IPS-20b (cell line): ENCODE measurements at regions not wholly inside any gene's neighbourhood (a gene's known extent, or its start where the extent isn't known, plus 50 kb on each side); places are given as distances from the start of the nearest gene placed in this dataset.

Experiments
- H3K27ac ChIP-seq: one replicate; pipeline ENCODE4 v1.5.1; 2013; ENCODE audit warnings: low read length
- H3K27me3 ChIP-seq: 2 replicates; pipeline ENCODE4 v1.6.1; 2013; ENCODE audit warnings: mild to moderate bottlenecking, low read length, inconsistent platforms; ENCODE audit not compliant: insufficient read depth
- H3K36me3 ChIP-seq: 2 replicates; pipeline ENCODE4 v1.6.1; 2013; ENCODE audit warnings: low read depth, mild to moderate bottlenecking, inconsistent platforms, low read length, moderate library complexity; ENCODE audit not compliant: insufficient read depth
- H3K4me1 ChIP-seq: 2 replicates; pipeline ENCODE4 v1.6.1; 2013; ENCODE audit warnings: mild to moderate bottlenecking, control low read depth, inconsistent platforms, low read length, moderate library complexity; ENCODE audit not compliant: insufficient read depth
- H3K4me3 ChIP-seq: 2 replicates; pipeline ENCODE4 v1.5.1; 2013; ENCODE audit warnings: mild to moderate bottlenecking, low read length, inconsistent platforms
- H3K9ac ChIP-seq: 2 replicates; pipeline ENCODE4 v1.6.1; 2013; ENCODE audit warnings: low read depth, mild to moderate bottlenecking, inconsistent platforms, low read length, moderate library complexity
- H3K9me3 ChIP-seq: 2 replicates; pipeline ENCODE4 v1.6.1; 2013; ENCODE audit warnings: mild to moderate bottlenecking, low read depth, low read length, inconsistent platforms; ENCODE audit not compliant: insufficient read depth

- H3K36me3 ChIP-seq = no peaks in the 10 kb centered on the region
- H3K9me3 ChIP-seq = no peaks in the 10 kb centered on the region
- peaks cover 5% of the 10 kb centered on the region; the same call in 1 of the 2 replicates for H3K4me1 ChIP-seq
- no peak overlapping the region for H3K27ac ChIP-seq
- H3K9ac ChIP-seq = no peak overlapping the region
- no peak overlapping the region for H3K4me3 ChIP-seq
- H3K27me3 ChIP-seq = no peaks in the 10 kb centered on the region
These were observed 390.4 kb downstream of the SHISA9 start for GRCh38 chr16:13291591-13292333.

GRCh38 chr16:13296206-13296605 lies 394.8 kb downstream of the SHISA9 start:
- Histone ChIP-seq H3K4me3 (no peak overlapping the region), H3K9me3 (no peaks in the 10 kb centered on the region), H3K27me3 (no peaks in the 10 kb centered on the region), H3K27ac (no peak overlapping the region), H3K4me1 (peaks cover 9% of the 10 kb centered on the region; the same call in 1 of the 2 replicates), H3K9ac (no peak overlapping the region), H3K36me3 (no peaks in the 10 kb centered on the region)

- H3K27ac ChIP-seq = no peak overlapping the region
- H3K27me3 ChIP-seq = no peaks in the 10 kb centered on the region
- no peak overlapping the region for H3K4me3 ChIP-seq
- peaks cover 9% of the 10 kb centered on the region; the same call in 1 of the 2 replicates for H3K4me1 ChIP-seq
- H3K9ac ChIP-seq = no peak overlapping the region
- no peaks in the 10 kb centered on the region for H3K36me3 ChIP-seq
- no peaks in the 10 kb centered on the region for H3K9me3 ChIP-seq
These were observed 397.3 kb downstream of the SHISA9 start for GRCh38 chr16:13298666-13299065.

GRCh38 chr16:13300066-13300840 lies 398.9 kb downstream of the SHISA9 start:
- Histone ChIP-seq H3K4me1 (peaks cover 8% of the 10 kb centered on the region; the same call in 1 of the 2 replicates), H3K9ac (no peak overlapping the region), H3K4me3 (no peak overlapping the region), H3K27me3 (no peaks in the 10 kb centered on the region), H3K36me3 (no peaks in the 10 kb centered on the region), H3K27ac (no peak overlapping the region), H3K9me3 (no peaks in the 10 kb centered on the region)

- Histone ChIP-seq H3K27me3 (no peaks in the 10 kb centered on the region), H3K9ac (no peak overlapping the region), H3K4me1 (no peaks in the 10 kb centered on the region), H3K27ac (no peak overlapping the region), H3K4me3 (no peak overlapping the region), H3K36me3 (no peaks in the 10 kb centered on the region), H3K9me3 (no peaks in the 10 kb centered on the region)
These were observed 403.8 kb downstream of the SHISA9 start for GRCh38 chr16:13305019-13305755.

GRCh38 chr16:13306161-13306995 lies 405.0 kb downstream of the SHISA9 start:
- H3K36me3 ChIP-seq = no peaks in the 10 kb centered on the region
- no peaks in the 10 kb centered on the region for H3K9me3 ChIP-seq
- peaks cover 2% of the 10 kb centered on the region; the same call in 1 of the 2 replicates for H3K4me1 ChIP-seq
- H3K9ac ChIP-seq = no peak overlapping the region
- no peak overlapping the region for H3K27ac ChIP-seq
- no peaks in the 10 kb centered on the region for H3K27me3 ChIP-seq
- no peak overlapping the region for H3K4me3 ChIP-seq

GRCh38 chr16:13307255-13307654 lies 405.9 kb downstream of the SHISA9 start:
- H3K27me3 ChIP-seq = no peaks in the 10 kb centered on the region
- no peaks in the 10 kb centered on the region for H3K9me3 ChIP-seq
- H3K4me3 ChIP-seq = no peak overlapping the region
- no peak overlapping the region for H3K27ac ChIP-seq
- no peaks in the 10 kb centered on the region for H3K36me3 ChIP-seq
- peaks cover 3% of the 10 kb centered on the region; the same call in 1 of the 2 replicates for H3K4me1 ChIP-seq
- H3K9ac ChIP-seq = no peak overlapping the region

- Histone ChIP-seq H3K27me3 (no peaks in the 10 kb centered on the region), H3K9me3 (no peaks in the 10 kb centered on the region), H3K27ac (no peak overlapping the region), H3K4me3 (no peak overlapping the region), H3K9ac (no peak overlapping the region), H3K4me1 (peaks cover 3% of the 10 kb centered on the region; the same call in 1 of the 2 replicates), H3K36me3 (no peaks in the 10 kb centered on the region)
These were observed 406.5 kb downstream of the SHISA9 start for GRCh38 chr16:13307851-13308250.

GRCh38 chr16:13312063-13312462 lies 410.7 kb downstream of the SHISA9 start:
- Histone ChIP-seq H3K36me3 (no peaks in the 10 kb centered on the region), H3K4me1 (peaks cover 3% of the 10 kb centered on the region; the same call in 1 of the 2 replicates), H3K9me3 (no peaks in the 10 kb centered on the region), H3K27me3 (no peaks in the 10 kb centered on the region), H3K9ac (no peak overlapping the region), H3K4me3 (no peak overlapping the region), H3K27ac (no peak overlapping the region)

GRCh38 chr16:13313351-13313750 lies 412.0 kb downstream of the SHISA9 start:
- Histone ChIP-seq H3K9me3 (no peaks in the 10 kb centered on the region), H3K27me3 (no peaks in the 10 kb centered on the region), H3K27ac (no peak overlapping the region), H3K4me1 (peaks cover 3% of the 10 kb centered on the region; the same call in 1 of the 2 replicates), H3K9ac (no peak overlapping the region), H3K36me3 (no peaks in the 10 kb centered on the region), H3K4me3 (no peak overlapping the region)

- H3K9ac ChIP-seq = no peak overlapping the region
These were observed 413.2 kb downstream of the SHISA9 start for GRCh38 chr16:13314633-13315032.

More at GRCh38 chr16:13314633-13315032, 413.2 kb downstream of the SHISA9 start:
- Histone ChIP-seq H3K4me3 (no peak overlapping the region), H3K36me3 (no peaks in the 10 kb centered on the region), H3K27me3 (no peaks in the 10 kb centered on the region; the same call in 1 of the 2 replicates), H3K9me3 (no peaks in the 10 kb centered on the region), H3K27ac (no peak overlapping the region), H3K4me1 (peaks cover 3% of the 10 kb centered on the region; the same call in 1 of the 2 replicates)
